RWPE2 (cell line): ENCODE measurements at regions not wholly inside any gene's neighbourhood (a gene's known extent, or its start where the extent isn't known, plus 50 kb on each side); places are given as distances from the start of the nearest gene placed in this dataset.
A peak's percentile ranks its signal among the peaks of the same experiment; 100 is the strongest.

Experiments used
- ATAC-seq: fragments of 200-7000 bp; cut with Tn5 transposase; 3 replicates; pipeline ENCODE4 v1.9.1; 2021; ENCODE audit warnings: low read depth
- DNase-seq: peaks from one replicate; pipeline ENCODE4 v3.0.0-alpha.2; 2020; ENCODE audit warnings: low spot score
- H3K27ac ChIP-seq: fragments of 450-650 bp; 2 replicates; pipeline ENCODE4 v1.5.1; 2017; ENCODE audit warnings: mild to moderate bottlenecking; ENCODE audit not compliant: poor library complexity, severe bottlenecking
- H3K27me3 ChIP-seq: fragments of 250-450 bp; sonication (Bioruptor Pico); 2 replicates; pipeline ENCODE4 v1.5.1; 2021; ENCODE audit warnings: mild to moderate bottlenecking, moderate library complexity; ENCODE audit not compliant: insufficient read depth, poor library complexity, severe bottlenecking
- H3K36me3 ChIP-seq: fragments of 250-450 bp; sonication (Bioruptor Pico); 2 replicates; pipeline ENCODE4 v1.5.1; 2020; ENCODE audit warnings: low read depth, mild to moderate bottlenecking, moderate library complexity
- H3K4me1 ChIP-seq: fragments of 250-450 bp; sonication (Bioruptor Pico); 2 replicates; pipeline ENCODE4 v1.5.1; 2021; ENCODE audit warnings: mild to moderate bottlenecking, moderate library complexity; ENCODE audit not compliant: insufficient read depth, poor library complexity, severe bottlenecking
- H3K4me3 ChIP-seq: fragments of 250-450 bp; sonication (Bioruptor Pico); 2 replicates; pipeline ENCODE4 v1.5.1; 2021; ENCODE audit warnings: mild to moderate bottlenecking, moderate library complexity; ENCODE audit not compliant: severe bottlenecking
- H3K9me3 ChIP-seq: fragments of 250-450 bp; sonication (Bioruptor Pico); 2 replicates; pipeline ENCODE4 v1.5.1; 2021; ENCODE audit warnings: mild to moderate bottlenecking, moderate library complexity; ENCODE audit not compliant: severe bottlenecking
- CTCF ChIP-seq: fragments of 450-650 bp; IDR thresholded peaks from one replicate; pipeline ENCODE4 v1.5.1; 2017; ENCODE audit warnings: mild to moderate bottlenecking, moderate library complexity; ENCODE audit not compliant: poor library complexity, severe bottlenecking

- Histone ChIP-seq H3K4me3 (no peak overlapping the region), H3K9me3 (peaks cover under 1% of the 10 kb centered on the region), H3K27ac (no peak overlapping the region), H3K27me3 (no peaks in the 10 kb centered on the region), H3K36me3 (no peaks in the 10 kb centered on the region), H3K4me1 (peaks cover 9% of the 10 kb centered on the region)
- ATAC-seq (0 out of 3 replicates have a peak, but pooled peaks have one; percentile 10), DNase-seq (no peak)
- TF ChIP-seq CTCF = no peak
These were observed 84.6 kb downstream of the MAFB start for GRCh38 chr20:40604416-40604815.

- no peak for TF ChIP-seq CTCF
- no peak overlapping the region for H3K27ac ChIP-seq
- ATAC-seq = no peak
- H3K36me3 ChIP-seq = no peaks in the 10 kb centered on the region
- H3K4me1 ChIP-seq = peaks cover 9% of the 10 kb centered on the region
- no peaks in the 10 kb centered on the region for H3K27me3 ChIP-seq
- no peak overlapping the region for H3K4me3 ChIP-seq
- H3K9me3 ChIP-seq = peaks cover 6% of the 10 kb centered on the region
- DNase-seq = no peak
These were observed 85.9 kb downstream of the MAFB start for GRCh38 chr20:40603057-40603651.

- peaks cover 9% of the 10 kb centered on the region for H3K4me1 ChIP-seq
- no peak overlapping the region for H3K4me3 ChIP-seq
- no peak overlapping the region for H3K27ac ChIP-seq
- no peaks in the 10 kb centered on the region for H3K27me3 ChIP-seq
- no peaks in the 10 kb centered on the region for H3K36me3 ChIP-seq
- no peak for DNase-seq
- ATAC-seq = no peak
- no peak for TF ChIP-seq CTCF
- H3K9me3 ChIP-seq = peaks cover 6% of the 10 kb centered on the region
These were observed 86.7 kb downstream of the MAFB start for GRCh38 chr20:40602381-40602780.

- Histone ChIP-seq H3K9me3 (peaks cover 6% of the 10 kb centered on the region), H3K4me3 (no peak overlapping the region), H3K27ac (peak overlapping the region; percentile 1), H3K4me1 (peaks cover 9% of the 10 kb centered on the region), H3K27me3 (no peaks in the 10 kb centered on the region), H3K36me3 (no peaks in the 10 kb centered on the region)
- no peak for TF ChIP-seq CTCF
- ATAC-seq (peak; percentile 68), DNase-seq (no peak)
These were observed 88.4 kb downstream of the MAFB start for GRCh38 chr20:40600441-40601219.

GRCh38 chr20:40599987-40600386 lies 89.0 kb downstream of the MAFB start:
- DNase-seq = no peak
- Histone ChIP-seq H3K4me3 (no peak overlapping the region), H3K4me1 (peaks cover 9% of the 10 kb centered on the region), H3K27me3 (no peaks in the 10 kb centered on the region), H3K9me3 (peaks cover 6% of the 10 kb centered on the region), H3K36me3 (no peaks in the 10 kb centered on the region), H3K27ac (no peak overlapping the region)
- TF ChIP-seq CTCF = no peak
- no peak for ATAC-seq
